GM18498 (cell line): ENCODE measurements at regions not wholly inside any gene's neighbourhood (a gene's known extent, or its start where the extent isn't known, plus 50 kb on each side); places are given as distances from the start of the nearest gene placed in this dataset.
A peak's percentile ranks its signal among the peaks of the same experiment; 100 is the strongest.

Experiments
- ATAC-seq: cut with Tn5 transposase; IDR thresholded peaks from one replicate; pipeline ENCODE4 v1.9.1; 2021; ENCODE audit warnings: mild to moderate bottlenecking, moderate library complexity; ENCODE audit not compliant: unreplicated experiment

GRCh38 chr14:101064121-101064661 lies 160.7 kb upstream of the RTL1 start:
- no peak for ATAC-seq

DNA sequence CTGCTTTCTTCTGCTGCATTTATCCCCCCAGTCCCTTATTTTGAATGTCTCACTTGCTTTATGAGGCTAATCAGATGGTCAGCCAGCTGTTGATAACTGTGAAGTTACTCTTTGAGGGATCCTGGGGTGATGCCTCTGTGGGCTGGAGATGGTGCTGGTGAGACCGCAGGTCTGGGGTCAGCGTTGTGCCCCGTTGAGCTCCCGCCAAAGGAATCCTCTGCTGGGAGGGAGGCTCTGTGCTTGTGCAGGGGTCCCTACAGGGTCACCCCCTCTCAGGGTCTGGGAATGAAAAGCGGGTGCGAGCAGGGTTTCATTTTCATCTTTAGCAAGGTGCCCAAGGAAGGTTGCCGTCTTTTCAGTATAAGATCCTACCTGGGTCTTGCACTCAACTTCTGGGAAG lies 161.2 kb upstream of the RTL1 start:
- ATAC-seq = no peak

- ATAC-seq = no peak
Measured at GRCh38 chr14:101065246-101065645, 161.7 kb upstream of the RTL1 start.

- ATAC-seq = no peak
Measured at GRCh38 chr14:101065696-101066694, 162.5 kb upstream of the RTL1 start.

- ATAC-seq = no peak
Measured at GRCh38 chr14:101066826-101067510, 163.4 kb upstream of the RTL1 start.

DNA sequence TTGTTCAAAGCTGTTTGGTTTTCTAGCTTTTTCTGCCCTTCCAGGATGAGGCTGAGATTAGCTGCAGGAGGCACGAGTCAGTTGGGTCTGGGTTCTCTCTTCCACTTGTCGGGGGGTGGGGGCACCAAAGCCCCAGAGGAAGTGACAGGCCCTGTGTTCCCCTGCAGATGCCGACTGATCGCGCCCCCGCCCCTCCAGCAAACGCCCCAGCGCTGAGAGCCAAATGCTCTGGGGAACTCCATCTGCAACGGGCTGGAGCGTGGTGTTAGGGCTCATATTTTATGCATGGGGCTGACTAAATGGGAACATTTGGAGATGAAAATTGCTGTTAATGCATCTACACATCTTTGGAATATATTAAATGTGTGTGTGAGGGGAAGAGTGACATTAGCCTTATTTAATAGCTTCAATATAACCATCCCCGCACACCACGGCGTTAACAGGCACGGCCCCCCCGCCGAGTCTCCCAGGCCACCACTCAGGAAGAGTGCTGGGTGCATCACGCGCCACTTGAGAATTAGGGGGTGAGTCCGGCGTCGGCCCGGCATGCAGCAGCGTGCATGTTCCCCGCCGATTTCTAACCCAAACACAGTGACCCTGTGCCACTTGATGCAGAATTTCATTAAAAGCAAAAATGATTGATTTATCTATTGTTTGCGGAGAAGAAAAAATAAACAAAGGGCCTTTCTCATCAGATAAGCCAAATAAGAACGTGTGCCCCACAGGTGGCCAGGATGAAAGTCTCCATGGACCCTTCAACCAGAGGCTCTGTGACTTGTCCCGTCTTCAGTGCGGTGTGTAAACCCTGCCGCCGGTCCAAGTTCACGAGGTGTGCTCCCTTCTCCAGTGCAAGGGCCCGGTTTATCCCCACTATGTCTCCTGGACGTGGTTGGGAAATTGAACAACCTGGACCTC lies 165.0 kb upstream of the RTL1 start:
- no peak for ATAC-seq

DNA sequence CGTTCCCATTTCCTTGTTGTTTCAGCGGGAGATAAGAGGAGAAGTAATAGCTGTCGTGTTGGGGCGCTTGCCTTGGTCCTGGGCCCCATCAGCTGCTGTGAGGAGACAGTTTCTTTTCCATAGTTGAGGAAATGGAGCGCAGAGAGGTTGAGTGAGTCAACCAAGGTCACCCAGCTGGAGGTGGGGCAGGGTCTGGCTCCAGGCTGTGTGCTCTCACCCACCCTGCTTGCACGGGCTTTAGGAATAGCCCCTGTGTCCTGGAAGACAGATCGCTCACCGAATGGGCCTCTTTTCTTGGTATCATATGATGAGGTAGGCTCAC lies 165.7 kb upstream of the RTL1 start:
- no peak for ATAC-seq

DNA sequence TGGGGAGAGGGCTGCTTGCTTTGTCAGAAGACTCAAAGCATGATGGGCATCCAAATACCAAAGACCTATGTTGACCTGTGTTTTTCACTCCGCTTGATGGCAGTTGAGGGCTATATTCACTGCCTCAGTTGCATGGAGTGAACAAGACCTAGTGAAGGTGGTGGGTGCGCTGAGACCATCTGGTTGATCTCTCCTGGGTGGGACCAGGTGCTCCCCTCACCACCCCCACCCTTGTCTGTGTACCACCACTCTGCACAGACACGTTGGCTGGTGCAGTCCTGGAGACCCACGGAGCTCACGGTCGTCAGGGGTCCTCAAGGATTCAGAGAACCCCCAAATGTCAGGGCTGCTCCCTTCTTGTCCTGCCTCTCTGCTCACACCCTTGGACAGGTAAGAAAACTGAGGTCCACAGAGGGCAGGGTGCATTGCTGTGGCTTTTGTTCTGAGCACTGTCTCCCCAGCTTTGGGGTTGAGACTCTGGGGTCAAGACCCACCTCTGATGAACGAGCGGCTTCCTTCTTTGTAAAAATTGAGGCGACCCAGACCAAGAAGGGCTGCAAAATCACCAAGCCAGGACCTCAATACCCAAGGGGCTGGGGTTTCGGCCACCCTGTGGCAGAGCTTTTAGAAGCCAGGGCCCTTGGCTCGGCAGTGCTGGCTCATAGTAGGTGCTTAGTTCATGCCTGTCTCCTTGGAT lies 166.3 kb upstream of the RTL1 start:
- ATAC-seq = no peak

GRCh38 chr14:101070540-101071492 lies 167.3 kb upstream of the RTL1 start:
- ATAC-seq = no peak

DNA sequence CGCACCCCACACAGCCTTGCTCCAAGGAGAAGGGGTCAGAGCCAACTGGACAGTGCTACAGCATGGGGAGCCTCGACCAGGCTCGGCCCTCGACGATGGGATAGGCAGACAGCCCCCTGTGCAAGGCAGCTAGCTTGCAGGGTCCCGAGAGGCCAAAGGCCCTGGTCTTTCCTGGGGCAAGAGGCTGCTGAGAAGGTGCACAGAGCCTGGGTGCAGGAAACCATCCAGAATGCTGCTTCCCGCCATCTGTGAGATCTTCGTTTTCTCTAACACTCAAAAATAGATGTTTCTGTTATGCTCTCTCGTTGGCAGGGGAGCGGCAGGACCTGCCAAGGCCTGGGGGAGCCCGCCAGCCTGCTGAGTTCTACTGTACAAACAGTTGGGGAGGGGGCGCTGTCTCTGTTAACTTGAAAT lies 168.0 kb upstream of the RTL1 start:
- ATAC-seq = no peak

- ATAC-seq = no peak
Measured at GRCh38 chr14:101072070-101072469, 168.5 kb upstream of the RTL1 start.

DNA sequence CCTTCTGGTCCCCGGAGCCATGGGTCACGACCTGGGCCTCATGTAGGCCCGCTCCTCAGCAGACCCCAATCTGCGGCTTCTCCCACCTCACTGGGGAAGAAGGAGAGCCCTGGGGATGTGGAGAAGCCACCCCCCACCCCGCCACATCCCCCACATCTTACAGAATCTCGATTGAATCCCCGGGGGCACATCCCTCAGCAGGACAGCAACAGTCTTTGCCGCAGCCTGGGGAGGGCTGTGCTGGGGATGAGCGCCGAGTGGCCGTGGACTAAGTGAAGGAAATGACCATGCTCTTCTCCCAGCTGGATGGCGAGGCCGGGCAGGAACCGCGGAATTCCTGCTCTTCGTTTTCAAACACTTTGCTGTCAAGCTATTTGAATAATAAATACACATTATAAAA lies 169.0 kb upstream of the RTL1 start:
- ATAC-seq = no peak

GRCh38 chr14:101072945-101073597 lies 169.5 kb upstream of the RTL1 start:
- ATAC-seq = peak; percentile 81

- ATAC-seq = no peak
Measured at GRCh38 chr14:101073598-101073965, 170.1 kb upstream of the RTL1 start.

DNA sequence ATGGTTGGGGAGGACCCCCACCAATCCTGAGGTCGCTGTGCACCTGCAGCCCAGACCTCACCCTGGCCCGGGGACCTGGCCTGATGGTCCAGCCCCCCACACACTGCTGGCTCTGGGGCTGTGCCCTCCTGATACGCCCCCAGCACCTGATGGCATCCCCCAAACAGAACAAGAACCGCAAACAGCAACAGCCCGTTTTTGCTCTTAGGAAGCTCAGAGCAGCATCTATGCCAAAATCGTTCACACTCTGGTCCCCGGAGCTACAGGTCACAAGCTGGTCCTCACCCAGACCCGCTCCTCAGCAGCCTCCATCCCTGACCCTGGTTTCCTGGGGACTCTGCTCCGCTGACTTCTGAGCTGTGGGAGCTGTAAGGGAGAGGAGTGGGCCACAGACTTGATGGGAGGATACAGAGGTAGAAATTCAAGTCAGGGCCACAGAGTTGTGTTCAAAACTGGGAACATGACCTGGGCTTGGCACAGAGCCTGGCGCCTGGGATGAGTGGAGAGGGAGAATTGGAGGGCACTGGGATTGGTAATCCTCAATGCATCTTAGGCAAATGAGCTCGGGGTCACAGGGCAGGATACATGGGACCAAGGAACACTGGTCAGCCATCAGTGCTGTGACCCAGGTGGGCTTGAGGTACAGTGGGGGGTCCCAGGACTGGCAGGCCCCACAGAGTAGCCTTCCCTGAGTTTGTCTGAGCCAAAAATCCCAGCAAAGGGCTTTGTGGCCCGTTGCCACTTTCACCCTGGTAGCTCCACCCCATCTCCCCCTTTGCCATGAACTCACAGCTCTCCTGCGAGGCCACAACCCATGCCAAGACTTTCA lies 170.9 kb upstream of the RTL1 start:
- no peak for ATAC-seq

DNA sequence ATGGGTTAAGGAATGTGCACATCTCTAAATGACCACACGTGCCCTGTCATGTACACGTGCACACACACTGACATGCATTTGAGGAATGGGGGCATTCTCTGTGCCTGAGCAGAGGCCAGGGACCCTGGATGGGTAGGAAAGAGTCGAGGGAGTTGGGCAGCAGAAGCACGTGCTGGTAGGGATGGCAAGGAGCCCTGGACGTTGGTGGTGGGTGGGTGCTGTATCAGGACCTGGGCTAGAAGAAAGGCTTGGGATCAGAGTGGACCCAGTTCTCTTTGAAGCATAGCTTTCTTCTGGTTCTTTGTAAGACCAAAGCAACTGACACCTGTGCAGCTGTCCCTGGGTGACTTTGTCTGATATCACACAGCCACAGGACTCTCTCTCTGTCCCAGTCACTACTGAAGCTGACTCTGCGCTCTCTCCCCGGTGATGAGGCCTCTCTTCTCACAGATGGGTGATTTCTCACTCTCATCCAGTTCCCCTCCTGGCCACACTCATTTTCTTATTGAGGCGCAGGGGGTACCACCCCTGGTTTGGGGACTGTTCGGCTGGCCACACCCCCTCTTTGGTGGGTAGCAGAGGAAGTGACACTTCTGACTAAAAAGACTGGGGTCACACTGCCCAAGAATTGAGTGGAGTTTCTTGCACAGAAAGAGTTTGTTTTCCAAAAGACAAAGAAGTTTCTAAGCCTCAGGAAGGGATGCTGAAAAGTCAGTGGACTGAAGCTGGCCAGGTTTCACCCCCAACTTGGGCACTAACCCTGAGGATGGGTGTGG lies 171.7 kb upstream of the RTL1 start:
- peak; percentile 55 for ATAC-seq

GRCh38 chr14:101075801-101076413 lies 172.4 kb upstream of the RTL1 start:
- ATAC-seq = no peak
